NCI-H2171 treated with DMSO at 0.1 percent for 48 hours (cell line): ENCODE measurements at regions not wholly inside any gene's neighbourhood (a gene's known extent, or its start where the extent isn't known, plus 50 kb on each side); places are given as distances from the start of the nearest gene placed in this dataset.
"Not testable (repeated sequence)": the region's sequence is repeated elsewhere in the genome, so short reads cannot be mapped to it uniquely, and the experiment has no call there.

Source experiments
- DNase-seq: peaks from one replicate; lab custom pipeline; 2025; lab: John Stamatoyannopoulos, UW

- no peak for DNase-seq
Observed at GRCh38 chr16:7278636-7279035, 54.0 kb upstream of the RBFOX1 start.

GRCh38 chr16:7272567-7273158 is 60.0 kb upstream of the RBFOX1 start:
- no peak for DNase-seq

- no peak for DNase-seq
Observed at GRCh38 chr16:7271486-7271885, 61.2 kb upstream of the RBFOX1 start.

- no peak for DNase-seq
Observed at GRCh38 chr16:7270823-7271222, 61.8 kb upstream of the RBFOX1 start.

- no peak for DNase-seq
Observed at GRCh38 chr16:7270006-7270405, 62.6 kb upstream of the RBFOX1 start.

GRCh38 chr16:7268182-7268581 is 64.5 kb upstream of the RBFOX1 start:
- DNase-seq: peak; percentile 0

- DNase-seq: no peak
Observed at GRCh38 chr16:7257016-7257415, 75.6 kb upstream of the RBFOX1 start.

GRCh38 chr16:7246578-7246977 is 86.1 kb upstream of the RBFOX1 start:
- no peak for DNase-seq

GRCh38 chr16:7239547-7239946 is 93.1 kb upstream of the RBFOX1 start:
- no peak for DNase-seq

GRCh38 chr16:7236824-7237410 is 95.7 kb upstream of the RBFOX1 start:
- no peak for DNase-seq

- no peak for DNase-seq
Observed at GRCh38 chr16:7233975-7234374, 98.7 kb upstream of the RBFOX1 start.

- no peak for DNase-seq
Observed at GRCh38 chr16:7231762-7232161, 100.9 kb upstream of the RBFOX1 start.

GRCh38 chr16:7229433-7230218 is 103.0 kb upstream of the RBFOX1 start:
- DNase-seq: not testable (repeated sequence)

GRCh38 chr16:7227229-7227721 is 105.4 kb upstream of the RBFOX1 start:
- DNase-seq: no peak

- DNase-seq: no peak
Observed at GRCh38 chr16:7221157-7221556, 111.5 kb upstream of the RBFOX1 start.

- no peak for DNase-seq
Observed at GRCh38 chr16:7218936-7219335, 113.7 kb upstream of the RBFOX1 start.

- DNase-seq: no peak
Observed at GRCh38 chr16:7217797-7218196, 114.8 kb upstream of the RBFOX1 start.

GRCh38 chr16:7216719-7217118 is 115.9 kb upstream of the RBFOX1 start:
- DNase-seq: no peak

- DNase-seq: no peak
Observed at GRCh38 chr16:7211781-7212180, 120.9 kb upstream of the RBFOX1 start.

GRCh38 chr16:7209598-7209997 is 123.0 kb upstream of the RBFOX1 start:
- DNase-seq: no peak

- no peak for DNase-seq
Observed at GRCh38 chr16:7206469-7206868, 126.2 kb upstream of the RBFOX1 start.

GRCh38 chr16:7200320-7200719 is 132.3 kb upstream of the RBFOX1 start:
- DNase-seq: no peak

GRCh38 chr16:7185689-7186088 is 147.0 kb upstream of the RBFOX1 start:
- DNase-seq: no peak
